ENCODE measurements at regions not wholly inside any gene's neighbourhood (a gene's known extent, or its start where the extent isn't known, plus 50 kb on each side); places are given as distances from the start of the nearest gene placed in this dataset.

- no peak overlapping the region for H4K5ac ChIP-seq (ENCODE audit: low read depth, low read length)
- no peak overlapping the region for H3K56ac ChIP-seq (ENCODE audit: extremely low read depth, insufficient read depth, low read length)
- H3K9me1 ChIP-seq (ENCODE audit: insufficient read depth, low read length), result no peaks in the 10 kb centered on the region
- H4K91ac ChIP-seq (ENCODE audit: insufficient read depth, low read depth, low read length), result no peak overlapping the region
- H3K27ac ChIP-seq (ENCODE audit: insufficient read depth, low read length), result no peak overlapping the region
- H2BK5ac ChIP-seq (ENCODE audit: low read depth, low read length, poor library complexity, severe bottlenecking), result no peak overlapping the region
- no peaks in the 10 kb centered on the region for H3K36me3 ChIP-seq (ENCODE audit: control insufficient read depth, insufficient read depth, low read length)
- H3K14ac ChIP-seq (replicated peaks; ENCODE audit: low read depth, low read length), result no peak overlapping the region
- intact Hi-C loops (cut with micrococcal nuclease) (loop anchor here (10.0 kb wide), 4 partner anchors 351 to 921 kb away; no protein-coding TSS in a partner anchor), dilution Hi-C loops (cut with HindIII; ENCODE audit: low sequenced_read_pairs, unreplicated experiment) (no loop called here), in situ Hi-C loops (cut with MboI; ENCODE audit: low sequenced_read_pairs) (loop anchor here (10.0 to 25.0 kb wide), 2 partner anchors 191 to 908 kb away; no protein-coding TSS in a partner anchor)
- ChIA-PET CTCF (interaction anchor here (0.9 to 2.4 kb wide), 5 partner anchors 177 to 775 kb away, joined by 3 to 21 read pairs (median 5); no protein-coding TSS in a partner anchor), POLR2A (ENCODE audit: unreplicated experiment) (no interaction called here)
- H3K4ac ChIP-seq (ENCODE audit: low read depth, low read length), result no peak overlapping the region
- ATAC-seq (ENCODE audit: low read depth) (no peak), DNase-seq (no peak)
- H3K4me2 ChIP-seq (ENCODE audit: low read depth, low read length), result no peak overlapping the region
- H3K4me3 ChIP-seq (ENCODE audit: insufficient read depth, low read depth, low read length), result no peak overlapping the region
- H2AK9ac ChIP-seq (replicated peaks; ENCODE audit: low read depth, low read length, poor library complexity), result no peak overlapping the region
- H3K9ac ChIP-seq (ENCODE audit: low read depth, low read length), result no peak overlapping the region
- no peak overlapping the region for H4K8ac ChIP-seq (ENCODE audit: low read depth in 2 of 2, low read length in 2 of 2)
- H2AK5ac ChIP-seq (ENCODE audit: low read depth, low read length), result no peak overlapping the region
- no peak overlapping the region for H3K23ac ChIP-seq (ENCODE audit: low read depth, low read length)
- no peak for TF ChIP-seq RCOR1 (IDR thresholded peaks at IDR 0.05; ENCODE audit: insufficient replicate concordance, low read length)
- no peak for TF ChIP-seq MAFK (IDR thresholded peaks at IDR 0.05; ENCODE audit: low read depth, low read length)
- no peak for TF ChIP-seq POLR2A (IDR thresholded peaks at IDR 0.05; ENCODE audit: low read depth, low read length)
- TF ChIP-seq USF2 (IDR thresholded peaks at IDR 0.05; ENCODE audit: low read depth, low read length), result no peak
- TF ChIP-seq CHD1 (IDR thresholded peaks at IDR 0.05; ENCODE audit: low read depth, low read length), result no peak
- TF ChIP-seq MXI1 (IDR thresholded peaks at IDR 0.05; ENCODE audit: borderline replicate concordance, low read depth, low read length), result no peak
- no peak overlapping the region for H2BK120ac ChIP-seq (ENCODE audit: low read depth, low read length)
- no peaks in the 10 kb centered on the region for H3K9me3 ChIP-seq (ENCODE audit: control insufficient read depth, insufficient read depth, low read length)
- no peaks in the 10 kb centered on the region for H4K20me1 ChIP-seq (ENCODE audit: insufficient read depth, low read length)
- no peaks in the 10 kb centered on the region for H3K27me3 ChIP-seq (ENCODE audit: control insufficient read depth, insufficient read depth, low read length)
- H3K18ac ChIP-seq (ENCODE audit: low read depth, low read length), result no peak overlapping the region
- no CpG with 5 or more reads among the region's 9 CpGs for WGBS, 2 experiments (ENCODE audit: extremely low coverage in 2 of 2, insufficient read length in 1 of 2)
- no peaks in the 10 kb centered on the region for H3K4me1 ChIP-seq (ENCODE audit: control insufficient read depth, insufficient read depth, low read length)
- H2AFZ ChIP-seq (replicated peaks; ENCODE audit: low read length, poor library complexity), result no peak overlapping the region
- H2BK15ac ChIP-seq (ENCODE audit: low read depth, low read length), result no peak overlapping the region
- H3K79me1 ChIP-seq (ENCODE audit: low read depth in 1 of 2, low read length in 2 of 2), result no peaks in the 10 kb centered on the region
- BruUV-seq (replicated peaks), result no TSS peak
- no peak overlapping the region for H2BK20ac ChIP-seq (ENCODE audit: low read depth, low read length)
These were observed 220.0 kb upstream of the ADAMTSL1 start for GRCh38 chr9:18253950-18254349.
